Activated T-cell treated with anti-CD3 and anti-CD28 coated beads, Interleukin-2, amount 50 U/mL, for 24 hours (primary cell): ENCODE measurements at regions not wholly inside any gene's neighbourhood (a gene's known extent, or its start where the extent isn't known, plus 50 kb on each side); places are given as distances from the start of the nearest gene placed in this dataset.
"Not testable (repeated sequence)": the region's sequence is repeated elsewhere in the genome, so short reads cannot be mapped to it uniquely, and the experiment has no call there.

Experiments used
- DNase-seq: peaks from one replicate; pipeline ENCODE4 v3.0.0-alpha.2; 2020
- H3K27ac Mint-ChIP-seq: 2 replicates; pipeline ENCODE4 v1.8.0; 2020; ENCODE audit warnings: mild to moderate bottlenecking, mixed read lengths
- H3K27me3 Mint-ChIP-seq: 2 replicates; pipeline ENCODE4 v1.8.0; 2020; ENCODE audit warnings: mixed read lengths
- H3K36me3 Mint-ChIP-seq: 2 replicates; pipeline ENCODE4 v1.8.0; 2020; ENCODE audit warnings: low read depth, mixed read lengths
- H3K4me1 Mint-ChIP-seq: 2 replicates; pipeline ENCODE4 v1.8.0; 2020; ENCODE audit warnings: low read depth, mixed read lengths
- H3K4me3 Mint-ChIP-seq: 2 replicates; pipeline ENCODE4 v1.8.0; 2020; ENCODE audit warnings: mild to moderate bottlenecking, moderate library complexity, mixed read lengths
- H3K9me3 Mint-ChIP-seq: 2 replicates; pipeline ENCODE4 v1.8.0; 2020; ENCODE audit warnings: mixed read lengths

GRCh38 chr21:5085456-5085855, 5435.9 kb upstream of the TPTE start:
- H3K4me1 Mint-ChIP-seq, H3K27me3 Mint-ChIP-seq, H3K36me3 Mint-ChIP-seq, H3K4me3 Mint-ChIP-seq, DNase-seq, H3K9me3 Mint-ChIP-seq, H3K27ac Mint-ChIP-seq: not testable (repeated sequence)

- not testable (repeated sequence) for H3K4me1 Mint-ChIP-seq, H3K27me3 Mint-ChIP-seq, H3K9me3 Mint-ChIP-seq, DNase-seq, H3K27ac Mint-ChIP-seq, H3K4me3 Mint-ChIP-seq, H3K36me3 Mint-ChIP-seq
These were observed 5435.0 kb upstream of the TPTE start for GRCh38 chr21:5086416-5086815.

GRCh38 chr21:5088820-5089219, 5432.6 kb upstream of the TPTE start:
- not testable (repeated sequence) for H3K27me3 Mint-ChIP-seq

GRCh38 chr21:5089399-5090089, 5431.8 kb upstream of the TPTE start:
- not testable (repeated sequence) for H3K27me3 Mint-ChIP-seq, H3K9me3 Mint-ChIP-seq, DNase-seq, H3K36me3 Mint-ChIP-seq, H3K4me3 Mint-ChIP-seq, H3K27ac Mint-ChIP-seq, H3K4me1 Mint-ChIP-seq

More at GRCh38 chr21:5088820-5089219, 5432.6 kb upstream of the TPTE start:
- DNase-seq, H3K27ac Mint-ChIP-seq, H3K4me1 Mint-ChIP-seq, H3K36me3 Mint-ChIP-seq, H3K9me3 Mint-ChIP-seq, H3K4me3 Mint-ChIP-seq: not testable (repeated sequence)

GRCh38 chr21:5090132-5091079, 5431.0 kb upstream of the TPTE start:
- not testable (repeated sequence) for H3K27ac Mint-ChIP-seq, H3K9me3 Mint-ChIP-seq, H3K4me1 Mint-ChIP-seq, DNase-seq, H3K4me3 Mint-ChIP-seq, H3K36me3 Mint-ChIP-seq, H3K27me3 Mint-ChIP-seq

- H3K4me3 Mint-ChIP-seq, H3K27me3 Mint-ChIP-seq, H3K4me1 Mint-ChIP-seq, H3K27ac Mint-ChIP-seq, DNase-seq, H3K36me3 Mint-ChIP-seq, H3K9me3 Mint-ChIP-seq: not testable (repeated sequence)
These were observed 5430.1 kb upstream of the TPTE start for GRCh38 chr21:5091274-5091673.

- not testable (repeated sequence) for DNase-seq, H3K36me3 Mint-ChIP-seq, H3K27ac Mint-ChIP-seq, H3K4me1 Mint-ChIP-seq, H3K27me3 Mint-ChIP-seq, H3K4me3 Mint-ChIP-seq, H3K9me3 Mint-ChIP-seq
These were observed 5425.8 kb upstream of the TPTE start for GRCh38 chr21:5095628-5096027.

GRCh38 chr21:5098010-5098743, 5423.2 kb upstream of the TPTE start:
- H3K4me1 Mint-ChIP-seq, H3K4me3 Mint-ChIP-seq, H3K36me3 Mint-ChIP-seq, H3K9me3 Mint-ChIP-seq, H3K27ac Mint-ChIP-seq, DNase-seq, H3K27me3 Mint-ChIP-seq: not testable (repeated sequence)

- H3K4me1 Mint-ChIP-seq, H3K27ac Mint-ChIP-seq, H3K36me3 Mint-ChIP-seq, H3K4me3 Mint-ChIP-seq, H3K9me3 Mint-ChIP-seq, DNase-seq, H3K27me3 Mint-ChIP-seq: not testable (repeated sequence)
These were observed 5420.7 kb upstream of the TPTE start for GRCh38 chr21:5100604-5101174.

- peak; percentile 76 for DNase-seq
- not testable (repeated sequence) for H3K9me3 Mint-ChIP-seq, H3K4me1 Mint-ChIP-seq, H3K36me3 Mint-ChIP-seq, H3K27me3 Mint-ChIP-seq
- Mint-ChIP-seq H3K4me3 (peak overlapping the region; percentile 67), H3K27ac (peak overlapping the region; percentile 76)
These were observed 5419.6 kb upstream of the TPTE start for GRCh38 chr21:5101749-5102148.

GRCh38 chr21:5103880-5104561, 5417.4 kb upstream of the TPTE start:
- not testable (repeated sequence) for H3K9me3 Mint-ChIP-seq
- H3K4me3 Mint-ChIP-seq = peak overlapping the region; percentile 70

GRCh38 chr21:5104562-5104928, 5416.8 kb upstream of the TPTE start:
- not testable (repeated sequence) for H3K4me3 Mint-ChIP-seq, H3K4me1 Mint-ChIP-seq, DNase-seq, H3K36me3 Mint-ChIP-seq, H3K27me3 Mint-ChIP-seq, H3K27ac Mint-ChIP-seq, H3K9me3 Mint-ChIP-seq

More at GRCh38 chr21:5103880-5104561, 5417.4 kb upstream of the TPTE start:
- not testable (repeated sequence) for DNase-seq, H3K4me1 Mint-ChIP-seq, H3K27me3 Mint-ChIP-seq, H3K36me3 Mint-ChIP-seq
- H3K27ac Mint-ChIP-seq = peak overlapping the region; percentile 92

- not testable (repeated sequence) for H3K27ac Mint-ChIP-seq, H3K36me3 Mint-ChIP-seq, H3K9me3 Mint-ChIP-seq, H3K4me1 Mint-ChIP-seq, H3K27me3 Mint-ChIP-seq, H3K4me3 Mint-ChIP-seq, DNase-seq
These were observed 5415.3 kb upstream of the TPTE start for GRCh38 chr21:5105939-5106708.
